ENCODE measurements at regions not wholly inside any gene's neighbourhood (a gene's known extent, or its start where the extent isn't known, plus 50 kb on each side); places are given as distances from the start of the nearest gene placed in this dataset.

DNA sequence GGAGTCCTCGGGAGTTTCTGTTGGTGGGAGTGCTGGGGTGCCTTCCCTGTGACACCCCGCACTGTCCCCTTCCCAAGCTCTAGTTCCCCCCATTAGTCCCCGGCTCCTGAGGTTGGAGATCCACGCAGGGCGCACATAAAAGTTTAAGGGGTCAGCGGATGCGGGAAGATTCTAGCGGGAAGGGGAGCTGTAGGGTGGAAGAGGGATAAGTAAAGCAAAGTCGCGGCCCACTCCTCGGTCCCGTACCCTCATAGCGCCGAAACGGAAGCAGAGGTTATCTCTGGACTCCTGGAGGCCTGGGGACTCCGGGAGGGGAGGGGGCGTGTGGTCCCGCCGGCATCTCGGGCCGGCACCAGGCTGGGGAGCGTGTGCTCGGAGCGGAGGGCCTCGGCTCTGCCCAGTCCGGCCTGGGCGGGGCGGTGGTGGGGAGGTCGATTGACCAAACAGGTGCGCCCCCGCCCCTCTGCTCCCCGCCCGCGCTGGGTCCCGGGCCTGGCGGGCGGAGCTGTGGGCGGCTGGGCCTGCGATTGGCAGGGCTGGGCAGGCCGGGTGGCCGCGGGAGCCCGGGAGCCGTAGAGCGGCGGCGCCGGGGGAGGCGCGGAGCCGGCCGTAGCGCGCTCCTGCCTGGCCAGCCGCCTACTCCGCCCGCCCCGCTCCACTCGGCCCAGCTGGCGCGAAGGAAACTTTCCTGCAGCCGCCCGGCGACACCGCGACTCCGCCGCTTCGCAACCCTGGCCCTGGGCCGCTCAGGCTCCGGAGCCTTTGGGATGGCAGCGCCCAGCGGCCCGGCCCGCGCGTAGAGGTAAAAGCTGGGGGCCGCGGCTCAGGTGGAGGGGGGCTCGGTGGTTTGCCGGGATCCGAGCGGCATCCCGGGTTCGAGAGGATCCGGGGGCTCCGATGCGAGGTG, 52.2 kb upstream of the DAB2IP start:
- FAIRE-seq: no peak
- no peak for DNase-seq (ENCODE audit: extremely low spot score, insufficient read length, low read depth)

DNA sequence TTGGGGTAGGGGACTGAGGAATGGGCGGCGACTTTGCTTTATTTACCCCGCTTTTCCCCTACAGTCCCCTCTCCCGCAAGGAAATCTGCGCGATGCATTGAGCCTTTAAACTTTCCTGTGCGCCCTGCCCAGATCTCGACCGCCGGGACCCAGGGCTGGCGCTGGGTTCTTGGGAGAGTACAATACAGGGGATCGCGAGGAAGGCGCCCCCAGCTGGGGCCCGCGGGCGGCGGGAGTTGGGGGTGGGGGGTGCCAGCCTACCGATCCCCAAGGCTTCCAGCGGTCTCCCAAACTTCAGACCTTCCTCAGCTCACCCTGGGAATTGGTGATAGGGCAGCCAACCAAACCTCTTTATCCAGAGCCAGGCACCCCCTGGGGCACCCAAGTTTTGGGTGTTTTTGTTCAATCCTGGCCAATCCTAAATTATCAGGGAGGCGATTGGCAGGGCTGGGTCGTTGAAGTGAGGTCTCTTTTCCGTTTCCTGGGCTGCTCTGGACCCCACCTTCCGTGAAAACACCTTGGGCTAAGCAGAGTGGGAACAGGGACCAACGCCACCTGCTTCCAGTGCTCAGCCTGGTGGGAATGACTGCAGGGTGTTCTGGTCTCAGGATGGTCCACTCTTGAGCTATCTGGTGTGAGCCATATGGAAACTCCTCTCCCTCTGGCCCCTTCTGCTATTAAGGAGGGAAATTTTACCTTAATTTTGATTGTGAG, 51.4 kb upstream of the DAB2IP start:
- DNase-seq (ENCODE audit: extremely low spot score, insufficient read length, low read depth): no peak
- FAIRE-seq: no peak

DNA sequence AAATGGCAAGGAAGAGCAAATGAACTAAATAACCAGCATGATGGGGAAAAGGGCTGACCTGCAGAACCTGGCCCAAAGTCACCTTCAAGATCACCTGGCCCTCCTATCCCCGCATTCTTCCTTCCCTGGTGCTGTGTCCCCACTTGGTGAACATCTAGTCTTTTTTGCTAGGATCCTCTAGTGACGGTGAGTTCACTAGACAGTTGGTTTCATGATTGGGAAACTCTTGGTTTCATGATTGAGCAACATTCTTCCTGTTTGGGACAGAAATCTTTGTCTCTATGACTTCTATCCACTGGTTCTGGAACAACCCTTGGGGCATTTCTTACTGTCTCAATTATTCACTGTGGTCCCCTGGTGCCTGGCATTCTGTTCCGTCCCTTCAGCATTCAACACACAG, 50.2 kb upstream of the DAB2IP start:
- DNase-seq (ENCODE audit: extremely low spot score, insufficient read length, low read depth) (no peak), FAIRE-seq (no peak)
